Hematopoietic multipotent progenitor cell (in vitro differentiated cells): ENCODE measurements at regions not wholly inside any gene's neighbourhood (a gene's known extent, or its start where the extent isn't known, plus 50 kb on each side); places are given as distances from the start of the nearest gene placed in this dataset.

Experiments used
- DNase-seq, 3 donors: peaks; one replicate each; pipeline ENCODE4 v3.0.0-alpha.2; 2011 to 2015; ENCODE audit warnings: low read depth in 2 of 3, low spot score in 2 of 3

- no peak for DNase-seq
These were observed 198.3 kb upstream of the DLGAP1 start for GRCh38 chr18:4653418-4653817.

GRCh38 chr18:4641771-4642368 lies 186.8 kb upstream of the DLGAP1 start:
- DNase-seq, result no peak

- no peak for DNase-seq
These were observed 185.4 kb upstream of the DLGAP1 start for GRCh38 chr18:4640349-4641012.

GRCh38 chr18:4639628-4640310 lies 184.7 kb upstream of the DLGAP1 start:
- no peak for DNase-seq

DNA sequence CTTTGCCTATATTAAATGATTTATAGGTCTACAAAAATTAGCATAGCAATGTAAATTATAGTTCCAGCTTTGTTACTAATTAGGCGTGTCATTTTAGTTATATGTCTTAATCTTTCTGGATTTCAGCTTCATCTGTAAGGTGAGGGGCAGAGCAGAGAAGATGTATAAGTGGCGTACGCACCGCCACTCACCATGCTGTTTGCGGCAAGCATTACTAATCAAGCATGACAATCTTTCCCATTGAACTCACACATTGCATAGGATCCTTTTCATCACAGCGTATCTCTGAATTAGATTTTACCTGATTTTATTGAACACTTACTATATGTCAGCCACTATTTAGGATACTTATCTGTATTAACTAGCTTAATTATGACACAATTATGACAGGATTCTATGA lies 183.6 kb upstream of the DLGAP1 start:
- no peak for DNase-seq

DNA sequence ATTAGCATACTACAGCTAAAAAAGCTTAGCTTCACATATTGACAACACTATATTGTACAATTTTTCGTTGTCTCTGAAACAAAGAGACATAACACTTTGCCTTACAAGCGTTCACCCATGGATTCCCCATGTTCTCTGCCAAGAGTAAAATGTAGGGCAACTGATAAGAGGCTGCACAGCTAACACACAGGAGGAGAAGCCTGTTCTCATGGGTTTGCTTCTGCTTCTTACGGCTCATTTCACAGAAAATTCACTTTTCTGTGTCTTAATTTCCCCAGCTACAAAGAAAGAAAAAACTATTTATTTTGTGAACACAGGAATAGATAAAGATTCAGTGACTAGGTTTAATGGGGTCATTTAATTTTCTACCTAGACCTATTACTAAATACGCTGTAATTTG lies 182.8 kb upstream of the DLGAP1 start:
- no peak for DNase-seq

DNA sequence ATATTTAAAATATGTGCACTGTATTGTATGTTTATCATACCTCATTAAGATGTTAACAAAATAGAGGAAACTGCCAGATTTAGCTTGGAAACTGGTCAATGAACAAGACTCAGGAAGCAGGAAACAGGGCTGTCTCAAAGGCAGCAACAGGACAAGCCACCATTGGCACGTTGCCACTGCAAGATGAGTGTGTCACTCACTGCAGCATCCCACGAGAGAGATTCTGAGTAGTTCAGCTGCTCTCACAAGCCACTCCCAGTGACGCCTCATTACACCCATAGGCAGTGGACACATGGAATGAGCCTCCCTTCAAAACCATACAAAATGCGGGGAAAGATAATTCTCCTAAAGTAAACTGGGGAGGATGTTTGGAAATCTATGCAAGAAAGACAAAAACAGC lies 181.9 kb upstream of the DLGAP1 start:
- no peak for DNase-seq

- DNase-seq, result no peak
These were observed 176.1 kb upstream of the DLGAP1 start for GRCh38 chr18:4631239-4631638.

DNA sequence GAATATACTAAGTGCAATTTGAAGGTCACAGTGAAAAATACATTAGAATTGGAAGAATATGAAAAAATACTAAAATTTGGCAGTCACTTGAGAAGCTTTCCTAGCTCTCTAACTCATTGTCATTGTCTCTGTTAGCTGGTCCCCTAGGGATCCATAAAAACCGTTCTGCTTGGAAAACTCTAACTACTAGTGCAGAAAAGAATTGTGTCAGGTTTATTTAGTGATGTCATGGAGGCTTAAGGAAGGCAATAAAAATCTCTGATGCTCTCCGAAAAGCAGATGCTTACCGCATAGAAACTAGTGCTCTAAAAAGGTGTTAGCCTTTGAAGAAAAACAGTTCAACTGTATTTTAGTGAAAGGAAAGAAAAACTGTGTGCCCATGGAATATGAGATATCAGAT lies 150.1 kb upstream of the DLGAP1 start:
- DNase-seq, result no peak

DNA sequence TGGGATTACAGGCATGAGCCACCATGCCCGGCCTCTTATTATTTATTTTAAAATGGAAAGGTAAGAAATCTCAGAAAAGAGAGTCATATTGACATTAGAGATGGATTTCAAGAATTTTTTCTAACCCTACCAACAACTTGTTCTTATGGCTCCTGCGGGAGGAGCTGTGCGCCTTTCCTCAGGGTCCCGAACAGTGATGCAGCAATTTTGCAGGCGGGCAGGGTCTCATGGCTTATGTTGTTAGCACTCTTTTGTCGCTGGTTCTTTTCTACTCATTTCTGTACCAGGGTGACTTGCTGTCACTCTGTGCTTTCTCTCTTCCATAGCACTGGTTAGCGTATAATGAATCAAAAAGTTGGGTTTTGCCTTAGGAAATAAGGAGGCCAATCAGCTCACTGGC lies 148.8 kb upstream of the DLGAP1 start:
- no peak for DNase-seq

DNA sequence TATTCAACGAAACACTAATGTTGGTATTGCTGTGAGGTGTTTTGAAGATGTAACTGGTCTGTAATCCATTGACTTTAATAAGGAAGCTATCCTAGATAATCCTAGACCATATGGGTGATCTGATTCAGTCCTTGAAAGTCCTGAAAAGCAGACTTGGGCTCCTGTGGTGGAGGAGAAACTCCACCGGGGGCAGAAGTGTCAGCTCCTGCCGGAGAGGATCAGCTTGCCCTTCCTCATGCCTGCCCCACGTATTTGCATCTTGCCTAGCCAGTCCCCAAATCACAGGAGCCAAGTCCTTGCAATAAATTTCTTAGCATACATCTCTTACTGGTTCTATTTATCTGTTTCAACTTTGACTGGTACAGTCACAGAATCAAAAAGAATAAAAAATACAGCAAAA lies 144.2 kb upstream of the DLGAP1 start:
- no peak for DNase-seq

GRCh38 chr18:4597301-4597700 lies 142.2 kb upstream of the DLGAP1 start:
- no peak for DNase-seq

DNA sequence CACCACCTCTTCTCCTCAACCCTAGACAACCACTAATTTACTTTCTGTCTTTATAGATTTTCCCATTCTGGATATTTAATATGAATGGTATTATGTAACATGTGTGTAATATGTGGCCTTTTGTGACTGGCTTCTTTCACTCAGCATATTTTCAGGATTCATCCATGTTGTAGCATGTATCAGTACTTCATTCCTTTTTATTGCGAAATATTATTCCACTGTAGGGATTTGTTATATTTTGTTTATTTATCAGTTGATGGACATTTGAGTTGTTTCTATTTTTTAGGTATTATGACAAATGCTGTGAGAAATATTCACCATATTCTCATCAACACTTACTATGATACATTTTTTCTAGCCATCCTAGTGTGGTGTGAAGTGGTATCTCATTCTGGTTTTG lies 138.8 kb upstream of the DLGAP1 start:
- DNase-seq, result no peak

- no peak for DNase-seq
These were observed 138.4 kb upstream of the DLGAP1 start for GRCh38 chr18:4593459-4593858.

- no peak for DNase-seq
These were observed 134.1 kb upstream of the DLGAP1 start for GRCh38 chr18:4589056-4589800.

DNA sequence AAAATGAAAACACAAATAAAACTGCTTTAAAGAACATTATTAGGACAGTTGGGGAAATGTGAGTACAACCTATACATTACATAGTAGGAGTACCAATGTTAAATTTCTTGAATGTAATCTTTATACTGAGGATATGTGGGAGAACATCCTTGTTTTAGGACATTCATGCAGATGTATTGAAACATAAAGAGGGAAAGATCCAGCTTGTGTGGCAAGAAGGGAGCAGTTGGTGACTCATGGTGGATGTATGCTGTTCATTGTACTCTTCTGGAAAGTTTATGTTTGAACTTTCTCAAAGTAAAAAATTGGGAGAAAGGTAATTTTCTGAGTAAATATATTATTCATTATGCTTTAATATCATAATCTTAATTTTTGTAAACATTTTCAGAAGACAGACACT lies 132.1 kb upstream of the DLGAP1 start:
- no peak for DNase-seq

DNA sequence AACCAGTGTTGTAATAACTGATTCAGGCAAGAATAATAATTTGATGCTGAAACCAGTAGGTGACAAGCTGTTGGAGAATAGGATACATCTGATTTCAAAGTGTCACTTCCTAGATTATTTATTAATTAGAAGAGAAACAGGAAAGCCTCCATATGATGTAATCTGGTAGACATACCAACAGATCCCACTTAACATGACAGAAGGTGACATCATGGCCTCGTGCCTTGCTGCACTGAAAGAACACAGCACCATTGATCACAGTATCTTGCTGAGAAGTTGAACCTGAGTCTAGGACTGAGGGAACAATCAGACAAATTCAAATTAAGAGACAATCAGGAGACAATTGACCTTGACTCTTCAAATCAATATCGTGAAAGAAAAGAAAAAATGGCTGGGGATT lies 131.6 kb upstream of the DLGAP1 start:
- no peak for DNase-seq

- no peak for DNase-seq
These were observed 127.6 kb upstream of the DLGAP1 start for GRCh38 chr18:4582431-4583335.

GRCh38 chr18:4581966-4582365 lies 126.9 kb upstream of the DLGAP1 start:
- no peak for DNase-seq

GRCh38 chr18:4578449-4578848 lies 123.3 kb upstream of the DLGAP1 start:
- no peak for DNase-seq

GRCh38 chr18:4573735-4574134 lies 118.6 kb upstream of the DLGAP1 start:
- DNase-seq, result no peak
